ENCODE measurements at regions not wholly inside any gene's neighbourhood (a gene's known extent, or its start where the extent isn't known, plus 50 kb on each side); places are given as distances from the start of the nearest gene placed in this dataset.

- DNase-seq = no peak
These were observed 197.4 kb upstream of the ARID2 start for GRCh38 chr12:45532113-45532512.

GRCh38 chr12:45535610-45536180 is 193.8 kb upstream of the ARID2 start:
- no peaks in the 10 kb centered on the region for H3K9me3 Mint-ChIP-seq

More at GRCh38 chr12:45532113-45532512, 197.4 kb upstream of the ARID2 start:
- H3K27ac Mint-ChIP-seq = no peak overlapping the region
- H3K27me3 Mint-ChIP-seq (ENCODE audit: low read depth in 3 of 3) = peaks cover 0 to 1% (median 0%) of the 10 kb centered on the region in 3 donors
- no peaks in the 10 kb centered on the region for H3K4me1 Mint-ChIP-seq
- H3K4me3 Mint-ChIP-seq = no peak overlapping the region
- H3K36me3 Mint-ChIP-seq = peaks cover 0 to 12% (median 4%) of the 10 kb centered on the region in 3 donors
- peaks cover 0 to 10% (median 3%) of the 10 kb centered on the region in 6 donors for H3K9me3 Mint-ChIP-seq

DNA sequence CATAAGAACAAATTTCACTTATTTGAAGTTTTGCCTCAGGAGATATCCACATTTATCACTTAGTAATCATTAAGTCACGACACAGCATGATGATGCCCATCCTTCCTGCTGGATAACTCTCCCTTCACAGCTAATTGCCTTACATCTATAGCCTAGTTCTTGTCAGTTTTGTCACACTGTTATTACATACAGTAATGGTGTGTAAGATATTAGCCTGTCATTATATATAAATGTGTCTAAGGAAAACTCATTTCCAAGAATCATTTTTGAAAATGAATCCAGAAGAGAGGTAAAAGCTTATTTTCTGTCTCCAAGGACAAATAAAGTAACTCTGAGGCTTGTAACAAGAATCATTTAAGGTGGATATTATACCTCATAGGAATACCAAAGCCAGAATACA is 193.2 kb upstream of the ARID2 start:
- no peak overlapping the region for H3K27ac Mint-ChIP-seq
- no peak overlapping the region for H3K4me3 Mint-ChIP-seq
- H3K9me3 Mint-ChIP-seq = no peaks in the 10 kb centered on the region
- peaks cover 0 to 4% (median 0%) of the 10 kb centered on the region in 3 donors for H3K36me3 Mint-ChIP-seq
- H3K4me1 Mint-ChIP-seq = no peaks in the 10 kb centered on the region
- peaks cover 0 to 1% (median 0%) of the 10 kb centered on the region in 3 donors for H3K27me3 Mint-ChIP-seq (ENCODE audit: low read depth in 3 of 3)
- no peak for DNase-seq

More at GRCh38 chr12:45535610-45536180, 193.8 kb upstream of the ARID2 start:
- no peak overlapping the region for H3K27ac Mint-ChIP-seq
- peaks cover 0 to 1% (median 0%) of the 10 kb centered on the region in 3 donors for H3K27me3 Mint-ChIP-seq (ENCODE audit: low read depth in 3 of 3)
- H3K4me1 Mint-ChIP-seq = no peaks in the 10 kb centered on the region
- no peak overlapping the region for H3K4me3 Mint-ChIP-seq
- no peak for DNase-seq
- H3K36me3 Mint-ChIP-seq = peaks cover 0 to 6% (median 0%) of the 10 kb centered on the region in 3 donors

GRCh38 chr12:45540661-45541341 is 188.7 kb upstream of the ARID2 start:
- Mint-ChIP-seq H3K4me1 (peaks cover 0 to 4% of the 10 kb centered on the region in 2 donors), H3K27ac (no peak overlapping the region), H3K27me3 (ENCODE audit: low read depth in 3 of 3) (no peaks in the 10 kb centered on the region), H3K9me3 (no peaks in the 10 kb centered on the region), H3K4me3 (no peak overlapping the region), H3K36me3 (no peaks in the 10 kb centered on the region)
- no peak for DNase-seq

DNA sequence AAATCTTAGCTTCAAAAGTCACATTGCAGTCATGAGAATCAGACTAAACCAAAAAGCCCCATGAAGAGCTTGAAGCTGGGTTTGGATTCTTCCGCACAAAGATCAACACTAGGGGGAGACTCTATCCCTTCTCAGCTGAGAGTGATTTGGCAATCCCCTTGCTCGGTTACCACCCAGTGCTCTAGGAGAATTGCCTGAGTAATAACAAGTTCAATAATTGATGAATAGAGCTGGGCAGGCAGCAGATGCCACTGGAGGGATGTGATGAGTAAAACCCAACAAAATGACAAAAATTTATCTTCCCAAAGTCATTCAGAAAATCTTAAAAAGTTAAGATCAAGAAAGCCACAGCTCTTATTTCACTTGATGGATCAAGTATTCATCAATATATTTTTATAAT is 185.6 kb upstream of the ARID2 start:
- peak; percentile 42 to 63 (median 55) for DNase-seq
- Mint-ChIP-seq H3K4me1 (peaks cover 0 to 4% of the 10 kb centered on the region in 2 donors), H3K27ac (no peak overlapping the region), H3K27me3 (ENCODE audit: low read depth in 3 of 3) (peaks cover 0 to 2% (median 0%) of the 10 kb centered on the region in 3 donors), H3K4me3 (no peak overlapping the region), H3K9me3 (no peaks in the 10 kb centered on the region), H3K36me3 (no peaks in the 10 kb centered on the region)

- DNase-seq = no peak
- Mint-ChIP-seq H3K9me3 (no peaks in the 10 kb centered on the region), H3K4me3 (no peak overlapping the region), H3K27me3 (ENCODE audit: low read depth in 3 of 3) (peaks cover 0 to 4% (median 0%) of the 10 kb centered on the region in 3 donors), H3K4me1 (peaks cover 0 to 4% of the 10 kb centered on the region in 2 donors), H3K36me3 (no peaks in the 10 kb centered on the region), H3K27ac (no peak overlapping the region)
These were observed 183.0 kb upstream of the ARID2 start for GRCh38 chr12:45546545-45546944.

DNA sequence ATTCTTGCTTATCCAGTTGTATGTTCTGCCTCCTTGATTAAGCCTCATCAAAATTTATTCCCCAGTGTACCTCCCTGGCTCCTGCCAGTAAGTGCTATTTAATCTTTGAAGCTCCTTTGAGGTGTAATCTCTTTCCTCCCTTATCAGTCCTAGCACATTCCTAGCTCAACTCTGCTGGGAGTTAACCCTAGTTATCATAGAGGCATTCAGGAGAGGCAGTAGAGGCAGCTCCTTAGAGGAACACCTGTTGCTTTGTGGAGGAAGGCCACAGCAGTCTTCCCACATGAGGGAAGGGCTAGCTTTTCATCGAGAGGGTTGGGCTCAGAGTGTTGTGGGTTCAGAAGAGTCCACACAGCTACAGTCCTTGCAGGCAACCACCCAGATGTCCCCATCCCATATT is 182.4 kb upstream of the ARID2 start:
- no peak for DNase-seq
- Mint-ChIP-seq H3K4me1 (peaks cover 0 to 4% of the 10 kb centered on the region in 2 donors), H3K27ac (no peak overlapping the region), H3K36me3 (no peaks in the 10 kb centered on the region), H3K4me3 (no peak overlapping the region), H3K27me3 (ENCODE audit: low read depth in 3 of 3) (peaks cover 0 to 4% (median 0%) of the 10 kb centered on the region in 3 donors), H3K9me3 (no peaks in the 10 kb centered on the region)

- H3K27me3 Mint-ChIP-seq (ENCODE audit: low read depth in 3 of 3) = peaks cover 0 to 4% (median under 1%) of the 10 kb centered on the region in 3 donors
- no peaks in the 10 kb centered on the region for H3K36me3 Mint-ChIP-seq
- no peak overlapping the region for H3K27ac Mint-ChIP-seq
- H3K4me1 Mint-ChIP-seq = peaks cover 0 to 4% of the 10 kb centered on the region in 2 donors
- no peak overlapping the region for H3K4me3 Mint-ChIP-seq
- no peaks in the 10 kb centered on the region for H3K9me3 Mint-ChIP-seq
- DNase-seq = no peak
These were observed 181.7 kb upstream of the ARID2 start for GRCh38 chr12:45547822-45548221.

- Mint-ChIP-seq H3K4me1 (peaks cover 0 to 4% of the 10 kb centered on the region in 2 donors), H3K27me3 (ENCODE audit: low read depth in 3 of 3) (peaks cover 0 to 4% (median 3%) of the 10 kb centered on the region in 3 donors), H3K9me3 (no peaks in the 10 kb centered on the region), H3K36me3 (no peaks in the 10 kb centered on the region), H3K4me3 (no peak overlapping the region), H3K27ac (no peak overlapping the region)
- DNase-seq = no peak
These were observed 181.1 kb upstream of the ARID2 start for GRCh38 chr12:45548426-45548825.

- H3K9me3 Mint-ChIP-seq = no peaks in the 10 kb centered on the region
These were observed 180.1 kb upstream of the ARID2 start for GRCh38 chr12:45549337-45549902.

GRCh38 chr12:45553204-45553603 is 176.3 kb upstream of the ARID2 start:
- no peak for DNase-seq
- no peaks in the 10 kb centered on the region for H3K4me1 Mint-ChIP-seq
- H3K27ac Mint-ChIP-seq = no peak overlapping the region
- no peaks in the 10 kb centered on the region for H3K9me3 Mint-ChIP-seq
- H3K36me3 Mint-ChIP-seq = no peaks in the 10 kb centered on the region
- no peak overlapping the region for H3K4me3 Mint-ChIP-seq
- peaks cover 0 to 3% (median 2%) of the 10 kb centered on the region in 3 donors for H3K27me3 Mint-ChIP-seq (ENCODE audit: low read depth in 3 of 3)

More at GRCh38 chr12:45549337-45549902, 180.1 kb upstream of the ARID2 start:
- no peak for DNase-seq
- Mint-ChIP-seq H3K27me3 (ENCODE audit: low read depth in 3 of 3) (peaks cover 0 to 4% (median 3%) of the 10 kb centered on the region in 3 donors), H3K4me3 (no peak overlapping the region), H3K27ac (no peak overlapping the region), H3K36me3 (no peaks in the 10 kb centered on the region), H3K4me1 (no peaks in the 10 kb centered on the region)

DNA sequence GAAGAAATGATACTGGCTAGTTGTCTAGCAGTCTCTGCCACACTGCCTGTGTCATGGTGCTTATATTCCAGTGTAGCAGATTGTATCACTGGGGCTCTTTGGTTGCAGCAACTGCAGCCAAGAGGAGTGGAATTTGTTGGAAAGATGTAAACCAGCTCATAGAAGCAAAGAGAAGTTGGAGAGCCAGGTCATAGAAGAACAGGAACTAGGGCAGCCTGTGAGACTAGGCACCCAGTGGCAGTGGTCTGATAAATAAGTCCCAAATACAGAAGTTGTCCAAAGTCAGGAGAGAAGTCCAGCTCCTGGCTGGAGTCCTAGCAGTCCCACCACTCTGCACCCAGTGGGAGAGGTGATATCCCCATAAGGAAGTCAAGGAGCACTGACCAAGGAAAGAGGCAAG is 172.5 kb upstream of the ARID2 start:
- no peak for DNase-seq
- Mint-ChIP-seq H3K27ac (no peak overlapping the region), H3K4me1 (no peaks in the 10 kb centered on the region), H3K4me3 (no peak overlapping the region), H3K9me3 (no peaks in the 10 kb centered on the region), H3K27me3 (ENCODE audit: low read depth in 3 of 3) (peaks cover 0 to 3% (median 0%) of the 10 kb centered on the region in 3 donors), H3K36me3 (no peaks in the 10 kb centered on the region)

DNA sequence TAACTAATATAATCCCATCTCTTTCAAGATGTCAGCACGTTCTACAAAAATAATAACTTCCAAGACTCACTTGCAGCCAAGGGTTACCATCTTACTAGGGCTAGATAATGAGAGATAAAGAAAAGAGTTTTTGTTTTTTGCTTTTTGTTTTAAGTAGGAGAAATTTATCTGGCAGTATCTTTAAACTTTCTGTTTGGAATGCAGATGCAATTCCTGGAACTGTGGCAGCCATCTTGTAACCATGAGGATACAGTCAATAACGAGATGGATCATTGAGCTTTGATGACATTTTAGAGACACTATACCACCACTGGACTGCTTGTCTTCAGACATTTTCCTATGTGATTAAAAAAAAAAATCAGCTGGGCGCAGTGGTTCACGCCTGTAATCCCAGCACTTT is 171.2 kb upstream of the ARID2 start:
- Mint-ChIP-seq H3K4me1 (no peaks in the 10 kb centered on the region), H3K9me3 (no peaks in the 10 kb centered on the region), H3K27ac (no peak overlapping the region), H3K27me3 (ENCODE audit: low read depth in 3 of 3) (no peaks in the 10 kb centered on the region), H3K4me3 (no peak overlapping the region), H3K36me3 (no peaks in the 10 kb centered on the region)
- no peak for DNase-seq

- Mint-ChIP-seq H3K27ac (no peak overlapping the region), H3K4me1 (no peaks in the 10 kb centered on the region), H3K27me3 (ENCODE audit: low read depth in 3 of 3) (no peaks in the 10 kb centered on the region), H3K4me3 (no peak overlapping the region), H3K9me3 (no peaks in the 10 kb centered on the region), H3K36me3 (no peaks in the 10 kb centered on the region)
- no peak for DNase-seq
These were observed 170.0 kb upstream of the ARID2 start for GRCh38 chr12:45559537-45559936.

All from immature natural killer cell (primary cell).